PC-3 (cell line): ENCODE measurements at regions not wholly inside any gene's neighbourhood (a gene's known extent, or its start where the extent isn't known, plus 50 kb on each side); places are given as distances from the start of the nearest gene placed in this dataset.
A peak's percentile ranks its signal among the peaks of the same experiment; 100 is the strongest.

Experiments
- ATAC-seq: fragments of 200-7000 bp; cut with Tn5 transposase; 2 replicates; pipeline ENCODE4 v1.9.1; 2020; ENCODE audit warnings: mild to moderate bottlenecking, moderate library complexity
- BruUV-seq: library from RNA; stranded (reverse); fragments of 400-500 nt; replicated peaks from 2 replicates; lab custom pipeline; 2021; lab: Mats Ljungman, UMichigan
- CTCF ChIA-PET: fragments of 300-600 bp; sonication (Branson Sonifier 250); formaldehyde crosslinking; loops from one replicate; lab custom pipeline; 2022; ENCODE audit warnings: antibody characterized with exemption; lab: Charles Lee
- POLR2A ChIA-PET: fragments of 300-600 bp; sonication (Branson Sonifier 250); formaldehyde crosslinking; loops from one replicate; lab custom pipeline; 2022; ENCODE audit warnings: antibody characterized with exemption; ENCODE audit not compliant: unreplicated experiment; lab: Charles Lee
- DNase-seq: peaks from one replicate; pipeline ENCODE4 v3.0.0-alpha.2; 2015
- H2AFZ ChIP-seq: fragments of 300-600 bp; sonication (generic); 2 replicates; pipeline ENCODE4 v1.6.0; 2016; ENCODE audit warnings: antibody characterized with exemption, low read length
- H3F3A ChIP-seq: fragments of 300-600 bp; sonication (generic); one replicate; pipeline ENCODE4 v1.6.0; 2017; ENCODE audit warnings: antibody characterized with exemption, low read length, control low read depth, mild to moderate bottlenecking; ENCODE audit not compliant: unreplicated experiment
- H3K27ac ChIP-seq: fragments of 300-600 bp; sonication (generic); 2 replicates; pipeline ENCODE4 v1.5.1; 2016; ENCODE audit warnings: mild to moderate bottlenecking, low read length
- H3K27me3 ChIP-seq: fragments of 300-600 bp; sonication (generic); 2 replicates; pipeline ENCODE4 v1.6.1; 2016; ENCODE audit warnings: low read length, mixed read lengths
- H3K36me3 ChIP-seq: fragments of 300-600 bp; sonication (generic); 2 replicates; pipeline ENCODE4 v1.6.1; 2016; ENCODE audit warnings: low read depth, mixed run types, low read length, mixed read lengths
- H3K4me1 ChIP-seq: fragments of 300-600 bp; sonication (generic); 2 replicates; pipeline ENCODE4 v1.5.1; 2016; ENCODE audit warnings: low read length; ENCODE audit not compliant: insufficient read depth
- H3K4me2 ChIP-seq: fragments of 300-600 bp; sonication (generic); 2 replicates; pipeline ENCODE4 v1.6.0; 2016; ENCODE audit warnings: low read length
- H3K4me3 ChIP-seq: fragments of 300-600 bp; sonication (generic); 2 replicates; pipeline ENCODE4 v1.5.1; 2016; ENCODE audit warnings: mild to moderate bottlenecking, low read length, mixed read lengths
- H3K79me2 ChIP-seq: fragments of 300-600 bp; sonication (generic); 2 replicates; pipeline ENCODE4 v1.6.1; 2017; ENCODE audit warnings: low read length, mixed read lengths
- H3K9ac ChIP-seq: fragments of 300-600 bp; sonication (generic); 2 replicates; pipeline ENCODE4 v1.6.0; 2016; ENCODE audit warnings: mild to moderate bottlenecking, low read length
- H3K9me2 ChIP-seq: fragments of 300-600 bp; sonication (generic); replicated peaks from 2 replicates; pipeline ENCODE4 v1.6.1; 2016; ENCODE audit warnings: mixed run types, low read length, mixed read lengths
- H3K9me3 ChIP-seq: fragments of 300-600 bp; sonication (generic); 2 replicates; pipeline ENCODE4 v1.6.1; 2016; ENCODE audit warnings: low read length, mixed read lengths
- H4K20me1 ChIP-seq: fragments of 300-600 bp; sonication (generic); 2 replicates; pipeline ENCODE4 v1.6.1; 2016; ENCODE audit warnings: low read length, mixed read lengths
- EZH2 ChIP-seq: fragments of 300-600 bp; sonication (generic); IDR thresholded peaks from one replicate; pipeline ENCODE4 v1.6.1; 2017; ENCODE audit warnings: antibody characterized with exemption, mild to moderate bottlenecking, low read length; ENCODE audit not compliant: unreplicated experiment
- EZH2phosphoT487 ChIP-seq: fragments of 300-600 bp; sonication (generic); IDR thresholded peaks from 2 replicates; pipeline ENCODE4 v1.6.1; 2018; ENCODE audit warnings: mild to moderate bottlenecking, antibody characterized with exemption, low read length, borderline replicate concordance
- intact Hi-C: fragments of 100-400 bp; cut with micrococcal nuclease; formaldehyde crosslinking; loops from 2 replicates; pipeline ENCODE4 v1.9.0; 2023
- TF ChIP-seq, protein P1 (sequence below): fragments of 300-600 bp; sonication (generic); conservative IDR thresholded peaks from 2 replicates; pipeline ENCODE4 v1.5.1; 2017; ENCODE audit warnings: antibody characterized with exemption, low read depth, mild to moderate bottlenecking, low read length

GRCh38 chr3:130596484-130596883 lies 79.5 kb downstream of the COL6A6 start:
- POLR2A ChIA-PET: no interaction called here

GRCh38 chr3:130601442-130601971 lies 84.5 kb downstream of the COL6A6 start:
- Histone ChIP-seq H3K27ac (no peak overlapping the region), H3K27me3 (peaks cover 10% of the 10 kb centered on the region; the same call in 1 of the 2 replicates), H3K79me2 (no peaks in the 10 kb centered on the region), H3K9me3 (no peaks in the 10 kb centered on the region), H3K9me2 (no peaks in the 10 kb centered on the region), H3K4me2 (0 out of 2 replicates have a peak overlapping the region, but pooled peaks have one; percentile 13), H2AFZ (no peak overlapping the region), H3F3A (no peaks in the 10 kb centered on the region), H3K4me1 (0 out of 2 replicates have a peak, but pooled peaks cover 3% of the 10 kb centered on the region), H3K4me3 (no peak overlapping the region), H4K20me1 (no peaks in the 10 kb centered on the region), H3K36me3 (no peaks in the 10 kb centered on the region), H3K9ac (no peak overlapping the region)
- ATAC-seq: no peak
- peak; percentile 11 for DNase-seq
- POLR2A ChIA-PET: no interaction called here
- CTCF ChIA-PET: no interaction called here
- TF ChIP-seq, protein P1, sequence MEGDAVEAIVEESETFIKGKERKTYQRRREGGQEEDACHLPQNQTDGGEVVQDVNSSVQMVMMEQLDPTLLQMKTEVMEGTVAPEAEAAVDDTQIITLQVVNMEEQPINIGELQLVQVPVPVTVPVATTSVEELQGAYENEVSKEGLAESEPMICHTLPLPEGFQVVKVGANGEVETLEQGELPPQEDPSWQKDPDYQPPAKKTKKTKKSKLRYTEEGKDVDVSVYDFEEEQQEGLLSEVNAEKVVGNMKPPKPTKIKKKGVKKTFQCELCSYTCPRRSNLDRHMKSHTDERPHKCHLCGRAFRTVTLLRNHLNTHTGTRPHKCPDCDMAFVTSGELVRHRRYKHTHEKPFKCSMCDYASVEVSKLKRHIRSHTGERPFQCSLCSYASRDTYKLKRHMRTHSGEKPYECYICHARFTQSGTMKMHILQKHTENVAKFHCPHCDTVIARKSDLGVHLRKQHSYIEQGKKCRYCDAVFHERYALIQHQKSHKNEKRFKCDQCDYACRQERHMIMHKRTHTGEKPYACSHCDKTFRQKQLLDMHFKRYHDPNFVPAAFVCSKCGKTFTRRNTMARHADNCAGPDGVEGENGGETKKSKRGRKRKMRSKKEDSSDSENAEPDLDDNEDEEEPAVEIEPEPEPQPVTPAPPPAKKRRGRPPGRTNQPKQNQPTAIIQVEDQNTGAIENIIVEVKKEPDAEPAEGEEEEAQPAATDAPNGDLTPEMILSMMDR: no peak
- BruUV-seq: no TSS peak
- intact Hi-C loops: no loop called here

More at GRCh38 chr3:130596484-130596883, 79.5 kb downstream of the COL6A6 start:
- CTCF ChIA-PET: no interaction called here
- Histone ChIP-seq H3K4me1 (0 out of 2 replicates have a peak, but pooled peaks cover 2% of the 10 kb centered on the region), H3K79me2 (no peaks in the 10 kb centered on the region), H4K20me1 (no peaks in the 10 kb centered on the region), H3F3A (no peaks in the 10 kb centered on the region), H3K9me2 (no peaks in the 10 kb centered on the region), H3K4me3 (no peak overlapping the region), H3K27ac (no peak overlapping the region), H2AFZ (no peak overlapping the region), H3K9ac (no peak overlapping the region), H3K4me2 (no peak overlapping the region), H3K36me3 (no peaks in the 10 kb centered on the region), H3K9me3 (no peaks in the 10 kb centered on the region), H3K27me3 (peaks cover 27% of the 10 kb centered on the region; the same call in 1 of the 2 replicates)
- DNase-seq (no peak), ATAC-seq (no peak)
- intact Hi-C loops: no loop called here
- no TSS peak for BruUV-seq
- TF ChIP-seq, protein P1: no peak
- TF ChIP-seq EZH2 (no peak), EZH2phosphoT487 (no peak)

DNA sequence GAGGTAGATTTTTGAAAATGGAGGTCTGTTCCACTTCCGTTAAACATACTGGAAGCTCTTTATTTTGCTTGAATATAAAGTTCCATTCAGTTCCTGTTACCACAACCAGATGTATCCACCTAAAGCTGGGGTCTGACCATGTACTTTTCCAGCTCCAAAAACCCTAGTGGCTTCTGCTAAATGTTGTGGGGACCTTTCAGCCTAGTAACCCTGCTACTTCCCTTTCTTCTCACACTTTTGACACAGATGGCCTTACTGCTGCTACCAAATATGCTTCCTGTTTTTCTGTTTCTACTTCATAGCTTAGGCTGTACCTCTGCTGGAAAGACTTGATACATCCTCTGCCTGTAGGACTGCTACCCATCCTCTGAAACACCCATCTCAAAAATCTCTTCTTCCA lies 87.8 kb downstream of the COL6A6 start:
- Histone ChIP-seq H3K36me3 (no peaks in the 10 kb centered on the region), H3K9me3 (0 out of 2 replicates have a peak, but pooled peaks cover 4% of the 10 kb centered on the region), H3K27me3 (no peaks in the 10 kb centered on the region), H3K79me2 (no peaks in the 10 kb centered on the region), H4K20me1 (no peaks in the 10 kb centered on the region), H3K9me2 (no peaks in the 10 kb centered on the region), H3F3A (no peaks in the 10 kb centered on the region), H3K4me1 (0 out of 2 replicates have a peak, but pooled peaks cover 3% of the 10 kb centered on the region), H3K4me3 (no peak overlapping the region), H3K4me2 (no peak overlapping the region), H2AFZ (no peak overlapping the region), H3K27ac (no peak overlapping the region), H3K9ac (no peak overlapping the region)
- TF ChIP-seq EZH2phosphoT487: no peak
- TF ChIP-seq EZH2: no peak
- TF ChIP-seq, protein P1: no peak
- POLR2A ChIA-PET: no interaction called here
- no peak for ATAC-seq
- BruUV-seq: no TSS peak
- CTCF ChIA-PET: no interaction called here
- intact Hi-C loops: no loop called here
- no peak for DNase-seq
